HFF-Myc (cell line): ENCODE measurements at regions not wholly inside any gene's neighbourhood (a gene's known extent, or its start where the extent isn't known, plus 50 kb on each side); places are given as distances from the start of the nearest gene placed in this dataset.

ENCODE experiments used
- DNase-seq: peaks from one replicate; pipeline ENCODE4 v3.0.0-alpha.2; 2011; ENCODE audit warnings: low read depth; ENCODE audit errors: extremely low read depth
- H3K4me3 ChIP-seq: replicated peaks from 2 replicates; pipeline ENCODE4 v1.5.1; 2011; ENCODE audit warnings: low read depth, mild to moderate bottlenecking, control low read depth, low read length
- CTCF ChIP-seq: IDR thresholded peaks from 2 replicates; pipeline ENCODE4 v1.5.1; 2012; ENCODE audit warnings: mild to moderate bottlenecking, low read depth, low read length, control low read depth; ENCODE audit errors: missing control alignments

GRCh38 chr20:6857927-6858326 lies 90.4 kb downstream of the BMP2 start:
- H3K4me3 ChIP-seq = no peak overlapping the region
- DNase-seq = no peak
- TF ChIP-seq CTCF = no peak

GRCh38 chr20:6863355-6863754 lies 95.9 kb downstream of the BMP2 start:
- no peak for DNase-seq
- no peak overlapping the region for H3K4me3 ChIP-seq
- no peak for TF ChIP-seq CTCF

- TF ChIP-seq CTCF = no peak
Measured at GRCh38 chr20:6863798-6864201, 96.3 kb downstream of the BMP2 start.

GRCh38 chr20:6864740-6865139 lies 97.3 kb downstream of the BMP2 start:
- no peak for TF ChIP-seq CTCF
- no peak overlapping the region for H3K4me3 ChIP-seq

More at GRCh38 chr20:6863798-6864201, 96.3 kb downstream of the BMP2 start:
- no peak overlapping the region for H3K4me3 ChIP-seq
- DNase-seq = no peak

GRCh38 chr20:6866741-6867140 lies 99.3 kb downstream of the BMP2 start:
- H3K4me3 ChIP-seq = no peak overlapping the region
- peak; percentile 32 for DNase-seq
- no peak for TF ChIP-seq CTCF

More at GRCh38 chr20:6864740-6865139, 97.3 kb downstream of the BMP2 start:
- no peak for DNase-seq

GRCh38 chr20:6868861-6869260 lies 101.4 kb downstream of the BMP2 start:
- no peak for DNase-seq
- no peak overlapping the region for H3K4me3 ChIP-seq
- TF ChIP-seq CTCF = no peak

GRCh38 chr20:6870559-6870958 lies 103.1 kb downstream of the BMP2 start:
- TF ChIP-seq CTCF = no peak
- no peak overlapping the region for H3K4me3 ChIP-seq
- DNase-seq = no peak
